ENCODE measurements at regions not wholly inside any gene's neighbourhood (a gene's known extent, or its start where the extent isn't known, plus 50 kb on each side); places are given as distances from the start of the nearest gene placed in this dataset.

- TF ChIP-seq, protein P1, sequence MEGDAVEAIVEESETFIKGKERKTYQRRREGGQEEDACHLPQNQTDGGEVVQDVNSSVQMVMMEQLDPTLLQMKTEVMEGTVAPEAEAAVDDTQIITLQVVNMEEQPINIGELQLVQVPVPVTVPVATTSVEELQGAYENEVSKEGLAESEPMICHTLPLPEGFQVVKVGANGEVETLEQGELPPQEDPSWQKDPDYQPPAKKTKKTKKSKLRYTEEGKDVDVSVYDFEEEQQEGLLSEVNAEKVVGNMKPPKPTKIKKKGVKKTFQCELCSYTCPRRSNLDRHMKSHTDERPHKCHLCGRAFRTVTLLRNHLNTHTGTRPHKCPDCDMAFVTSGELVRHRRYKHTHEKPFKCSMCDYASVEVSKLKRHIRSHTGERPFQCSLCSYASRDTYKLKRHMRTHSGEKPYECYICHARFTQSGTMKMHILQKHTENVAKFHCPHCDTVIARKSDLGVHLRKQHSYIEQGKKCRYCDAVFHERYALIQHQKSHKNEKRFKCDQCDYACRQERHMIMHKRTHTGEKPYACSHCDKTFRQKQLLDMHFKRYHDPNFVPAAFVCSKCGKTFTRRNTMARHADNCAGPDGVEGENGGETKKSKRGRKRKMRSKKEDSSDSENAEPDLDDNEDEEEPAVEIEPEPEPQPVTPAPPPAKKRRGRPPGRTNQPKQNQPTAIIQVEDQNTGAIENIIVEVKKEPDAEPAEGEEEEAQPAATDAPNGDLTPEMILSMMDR (IDR thresholded peaks at IDR 0.05; ENCODE audit: low read depth, low read length), result no peak
- TF ChIP-seq POLR2A (IDR thresholded peaks at IDR 0.05; ENCODE audit: extremely low read depth, insufficient read length) (no peak), MYC (IDR thresholded peaks at IDR 0.05; ENCODE audit: low read depth, low read length) (no peak)
These were observed 205.0 kb upstream of the RPL34 start for GRCh38 chr4:108415389-108415788.

All from NB4 (cell line).